GM21447 (cell line): ENCODE measurements at regions not wholly inside any gene's neighbourhood (a gene's known extent, or its start where the extent isn't known, plus 50 kb on each side); places are given as distances from the start of the nearest gene placed in this dataset.
"Not testable (repeated sequence)": the region's sequence is repeated elsewhere in the genome, so short reads cannot be mapped to it uniquely, and the experiment has no call there.

Experiments used
- ATAC-seq: cut with Tn5 transposase; IDR thresholded peaks from one replicate; pipeline ENCODE4 v1.9.1; 2021; ENCODE audit not compliant: unreplicated experiment

- ATAC-seq: no peak
Measured at GRCh38 chr15:79738143-79738542, 158.7 kb downstream of the MTHFS start.

GRCh38 chr15:79740561-79740960 is 156.3 kb downstream of the MTHFS start:
- no peak for ATAC-seq

- ATAC-seq: no peak
Measured at GRCh38 chr15:79743032-79743431, 153.8 kb downstream of the MTHFS start.

- not testable (repeated sequence) for ATAC-seq
Measured at GRCh38 chr15:79744485-79744884, 152.3 kb downstream of the MTHFS start.

- ATAC-seq: no peak
Measured at GRCh38 chr15:79756365-79756764, 140.4 kb downstream of the MTHFS start.

GRCh38 chr15:79765081-79765480 is 131.7 kb downstream of the MTHFS start:
- no peak for ATAC-seq

- ATAC-seq: no peak
Measured at GRCh38 chr15:79769069-79769481, 127.7 kb downstream of the MTHFS start.

GRCh38 chr15:79769933-79770759 is 126.7 kb downstream of the MTHFS start:
- no peak for ATAC-seq

GRCh38 chr15:79773128-79773527 is 123.7 kb downstream of the MTHFS start:
- ATAC-seq: no peak

- no peak for ATAC-seq
Measured at GRCh38 chr15:79775821-79776220, 121.0 kb downstream of the MTHFS start.

- no peak for ATAC-seq
Measured at GRCh38 chr15:79777916-79778315, 118.9 kb downstream of the MTHFS start.

GRCh38 chr15:79778378-79778990 is 118.3 kb downstream of the MTHFS start:
- no peak for ATAC-seq

GRCh38 chr15:79779746-79780145 is 117.1 kb downstream of the MTHFS start:
- no peak for ATAC-seq

- not testable (repeated sequence) for ATAC-seq
Measured at GRCh38 chr15:79782307-79782706, 114.5 kb downstream of the MTHFS start.
